Gastrocnemius medialis (tissue), 4 donors: ENCODE measurements at regions not wholly inside any gene's neighbourhood (a gene's known extent, or its start where the extent isn't known, plus 50 kb on each side); places are given as distances from the start of the nearest gene placed in this dataset.

Source experiments
- ATAC-seq, 2 donors: fragments of 150-250 bp; one replicate each; pipeline ENCODE4 v1.9.1; 2016
- DNase-seq, 2 donors: peaks; one replicate each; pipeline ENCODE4 v3.0.0-alpha.2; 2019
- H3K27ac ChIP-seq, 4 donors: fragments of 200-600 bp; sonication (generic); 1 replicate in 1 of 4; 2 replicates in 3 of 4; pipeline ENCODE4 v1.5.1; 2016 to 2018; ENCODE audit warnings: mild to moderate bottlenecking in 2 of 4, moderate library complexity in 1 of 4
- H3K27me3 ChIP-seq, 3 donors: fragments of 200-600 bp; sonication (generic) in 2 of 3; 1 replicate in 1 of 3; 2 replicates in 2 of 3; pipeline versions ENCODE4 v1.5.1 to v1.6.0; 2016 to 2019; ENCODE audit warnings: mild to moderate bottlenecking in 1 of 3, moderate library complexity in 1 of 3
- H3K36me3 ChIP-seq, 2 donors: fragments of 200-600 bp; sonication (generic) in 1 of 2; one replicate each; pipeline ENCODE4 v1.5.1; 2017 to 2018
- H3K4me1 ChIP-seq, 2 donors: fragments of 200-600 bp; sonication (generic) in 1 of 2; one replicate each; pipeline ENCODE4 v1.5.1; 2016 to 2017; ENCODE audit warnings: mild to moderate bottlenecking in 2 of 2
- H3K4me3 ChIP-seq, 4 donors: fragments of 200-600 bp; sonication (generic) in 3 of 4; 1 replicate in 1 of 4; 2 replicates in 3 of 4; pipeline ENCODE4 v1.5.1; 2016 to 2019; ENCODE audit warnings: mild to moderate bottlenecking in 2 of 4
- H3K9me3 ChIP-seq, 3 donors: fragments of 200-600 bp; sonication (generic) in 2 of 3; 1 replicate in 1 of 3; 2 replicates in 2 of 3; pipeline ENCODE4 v1.5.1; 2016 to 2019
- CTCF ChIP-seq, 5 experiments: fragments of 450-650 bp in 3 of 5; fragments of 200-600 bp in 2 of 5; sonication (generic) in 2 of 5; IDR thresholded peaks in 4 of 5; conservative IDR thresholded peaks in 1 of 5; 1 replicate in 4 of 5; 2 replicates in 1 of 5; pipeline ENCODE4 v1.5.1; 2016 to 2019; ENCODE audit warnings: antibody characterized with exemption in 5 of 5, mild to moderate bottlenecking in 3 of 5, moderate library complexity in 3 of 5
- POLR2A ChIP-seq, 2 donors: fragments of 450-650 bp; IDR thresholded peaks; one replicate each; pipeline ENCODE4 v1.6.1; 2017; ENCODE audit warnings: antibody characterized with exemption in 2 of 2, mild to moderate bottlenecking in 2 of 2, moderate library complexity in 2 of 2
- in situ Hi-C, 4 donors: fragments of 200-750 bp; cut with MboI; loops; one replicate each; pipeline versions ENCODE4 v1.15.0 to v1.8.0; 2017; ENCODE audit warnings: low sequenced_read_pairs in 4 of 4
- intact Hi-C: fragments of 100-400 bp; cut with DNase I; formaldehyde crosslinking; loops from one replicate; pipeline ENCODE4 v1.15.1; 2023; ENCODE audit warnings: low total_unique reads

GRCh38 chr16:52271088-52271750 lies 275.7 kb downstream of the TOX3 start:
- Histone ChIP-seq H3K4me1 (no peaks in the 10 kb centered on the region), H3K27me3 (no peaks in the 10 kb centered on the region), H3K36me3 (no peaks in the 10 kb centered on the region), H3K9me3 (no peaks in the 10 kb centered on the region), H3K4me3 (no peak overlapping the region), H3K27ac (no peak overlapping the region)
- intact Hi-C loops = no loop called here
- no peak for DNase-seq
- ATAC-seq = no peak
- in situ Hi-C loops = no loop called here
- TF ChIP-seq POLR2A (IDR thresholded peaks at IDR 0.05) (no peak), CTCF (IDR thresholded peaks at IDR 0.05 in 4 of 5, conservative IDR thresholded peaks at IDR 0.05 in 1 of 5) (no peak)

- in situ Hi-C loops = no loop called here
- H3K36me3 ChIP-seq = no peaks in the 10 kb centered on the region
- H3K4me3 ChIP-seq = no peak overlapping the region
- no peaks in the 10 kb centered on the region for H3K4me1 ChIP-seq
- no peaks in the 10 kb centered on the region for H3K9me3 ChIP-seq
- no peaks in the 10 kb centered on the region for H3K27me3 ChIP-seq
- intact Hi-C loops = no loop called here
- no peak for DNase-seq
- no peak for ATAC-seq
- no peak for TF ChIP-seq POLR2A (IDR thresholded peaks at IDR 0.05)
- TF ChIP-seq CTCF (IDR thresholded peaks at IDR 0.05 in 4 of 5, conservative IDR thresholded peaks at IDR 0.05 in 1 of 5) = no peak
- no peak overlapping the region for H3K27ac ChIP-seq
Measured at GRCh38 chr16:52265446-52265861, 281.5 kb downstream of the TOX3 start.

GRCh38 chr16:52257534-52257933 lies 289.4 kb downstream of the TOX3 start:
- no peak for ATAC-seq
- Histone ChIP-seq H3K27me3 (no peaks in the 10 kb centered on the region), H3K27ac (no peak overlapping the region), H3K4me1 (no peaks in the 10 kb centered on the region), H3K9me3 (no peaks in the 10 kb centered on the region), H3K4me3 (no peak overlapping the region), H3K36me3 (no peaks in the 10 kb centered on the region)
- in situ Hi-C loops (no loop called here), intact Hi-C loops (no loop called here)
- TF ChIP-seq POLR2A (IDR thresholded peaks at IDR 0.05) = no peak
- no peak for TF ChIP-seq CTCF (IDR thresholded peaks at IDR 0.05 in 4 of 5, conservative IDR thresholded peaks at IDR 0.05 in 1 of 5)
- DNase-seq = no peak

GRCh38 chr16:52256310-52257078 lies 290.4 kb downstream of the TOX3 start:
- H3K4me3 ChIP-seq = no peak overlapping the region
- TF ChIP-seq CTCF (IDR thresholded peaks at IDR 0.05 in 4 of 5, conservative IDR thresholded peaks at IDR 0.05 in 1 of 5) = no peak
- no peak for TF ChIP-seq POLR2A (IDR thresholded peaks at IDR 0.05)
- in situ Hi-C loops (no loop called here), intact Hi-C loops (no loop called here)
- H3K27me3 ChIP-seq = no peaks in the 10 kb centered on the region
- H3K4me1 ChIP-seq = no peaks in the 10 kb centered on the region
- H3K27ac ChIP-seq = no peak overlapping the region
- ATAC-seq (no peak), DNase-seq (no peak)
- no peaks in the 10 kb centered on the region for H3K9me3 ChIP-seq
- H3K36me3 ChIP-seq = no peaks in the 10 kb centered on the region
